HG03039 (cell line): ENCODE measurements at regions not wholly inside any gene's neighbourhood (a gene's known extent, or its start where the extent isn't known, plus 50 kb on each side); places are given as distances from the start of the nearest gene placed in this dataset.

Experiments
- ATAC-seq: cut with Tn5 transposase; IDR thresholded peaks from one replicate; pipeline ENCODE4 v1.9.1; 2021; ENCODE audit warnings: mild to moderate bottlenecking, moderate library complexity; ENCODE audit not compliant: unreplicated experiment

- no peak for ATAC-seq
Observed at GRCh38 chr2:120985997-120986651, 250.5 kb downstream of the GLI2 start.

- no peak for ATAC-seq
Observed at GRCh38 chr2:120986898-120987650, 251.4 kb downstream of the GLI2 start.

GRCh38 chr2:120988051-120988699, 252.5 kb downstream of the GLI2 start:
- no peak for ATAC-seq

GRCh38 chr2:120988700-120989511, 253.2 kb downstream of the GLI2 start:
- no peak for ATAC-seq

- ATAC-seq: no peak
Observed at GRCh38 chr2:120989512-120990441, 254.1 kb downstream of the GLI2 start.

- no peak for ATAC-seq
Observed at GRCh38 chr2:120990451-120990871, 254.8 kb downstream of the GLI2 start.

- no peak for ATAC-seq
Observed at GRCh38 chr2:120991441-120991840, 255.8 kb downstream of the GLI2 start.

- no peak for ATAC-seq
Observed at GRCh38 chr2:120992791-120993555, 257.3 kb downstream of the GLI2 start.

GRCh38 chr2:120993661-120994060, 258.0 kb downstream of the GLI2 start:
- ATAC-seq: no peak

GRCh38 chr2:120994301-120994995, 258.8 kb downstream of the GLI2 start:
- ATAC-seq: no peak

GRCh38 chr2:120995152-120995551, 259.5 kb downstream of the GLI2 start:
- ATAC-seq: no peak

GRCh38 chr2:120995656-120996190, 260.1 kb downstream of the GLI2 start:
- no peak for ATAC-seq

GRCh38 chr2:120999377-121000097, 263.9 kb downstream of the GLI2 start:
- no peak for ATAC-seq

- no peak for ATAC-seq
Observed at GRCh38 chr2:121000804-121001203, 265.1 kb downstream of the GLI2 start.

GRCh38 chr2:121001641-121002040, 266.0 kb downstream of the GLI2 start:
- no peak for ATAC-seq

GRCh38 chr2:121002597-121002996, 266.9 kb downstream of the GLI2 start:
- no peak for ATAC-seq

GRCh38 chr2:121003391-121003790, 267.7 kb downstream of the GLI2 start:
- no peak for ATAC-seq

GRCh38 chr2:121004359-121004758, 268.7 kb downstream of the GLI2 start:
- no peak for ATAC-seq
